ENCODE measurements at regions not wholly inside any gene's neighbourhood (a gene's known extent, or its start where the extent isn't known, plus 50 kb on each side); places are given as distances from the start of the nearest gene placed in this dataset.

GRCh38 chr13:40439928-40440327 is 226.5 kb downstream of the FOXO1 start:
- no peak overlapping the region for H3K4me2 ChIP-seq
- H3K4me3 ChIP-seq, result no peak overlapping the region
- H2AFZ ChIP-seq, result no peak overlapping the region
- H3K36me3 ChIP-seq (replicated peaks; ENCODE audit: insufficient read depth, low read depth), result no peaks in the 10 kb centered on the region
- TF ChIP-seq EZH2 (IDR thresholded peaks at IDR 0.05; ENCODE audit: borderline replicate concordance), result no peak
- no peak for TF ChIP-seq CTCF (IDR thresholded peaks at IDR 0.05; ENCODE audit: poor library complexity)
- TF ChIP-seq EZH2phosphoT487 (IDR thresholded peaks at IDR 0.05; ENCODE audit: low read depth, severe bottlenecking, unreplicated experiment), result no peak
- no peaks in the 10 kb centered on the region for H4K20me1 ChIP-seq (ENCODE audit: insufficient read depth, poor library complexity, severe bottlenecking)
- no peaks in the 10 kb centered on the region for H3K27me3 ChIP-seq
- H3K4me1 ChIP-seq (ENCODE audit: insufficient read depth), result peaks cover 15% of the 10 kb centered on the region
- DNase-seq (ENCODE audit: low spot score), result no peak
- H3K9me3 ChIP-seq (ENCODE audit: low read depth), result no peaks in the 10 kb centered on the region
- no peak overlapping the region for H3K27ac ChIP-seq
- no peaks in the 10 kb centered on the region for H3K9me2 ChIP-seq (replicated peaks; ENCODE audit: insufficient read depth)
- H3K79me2 ChIP-seq, result no peaks in the 10 kb centered on the region

DNA sequence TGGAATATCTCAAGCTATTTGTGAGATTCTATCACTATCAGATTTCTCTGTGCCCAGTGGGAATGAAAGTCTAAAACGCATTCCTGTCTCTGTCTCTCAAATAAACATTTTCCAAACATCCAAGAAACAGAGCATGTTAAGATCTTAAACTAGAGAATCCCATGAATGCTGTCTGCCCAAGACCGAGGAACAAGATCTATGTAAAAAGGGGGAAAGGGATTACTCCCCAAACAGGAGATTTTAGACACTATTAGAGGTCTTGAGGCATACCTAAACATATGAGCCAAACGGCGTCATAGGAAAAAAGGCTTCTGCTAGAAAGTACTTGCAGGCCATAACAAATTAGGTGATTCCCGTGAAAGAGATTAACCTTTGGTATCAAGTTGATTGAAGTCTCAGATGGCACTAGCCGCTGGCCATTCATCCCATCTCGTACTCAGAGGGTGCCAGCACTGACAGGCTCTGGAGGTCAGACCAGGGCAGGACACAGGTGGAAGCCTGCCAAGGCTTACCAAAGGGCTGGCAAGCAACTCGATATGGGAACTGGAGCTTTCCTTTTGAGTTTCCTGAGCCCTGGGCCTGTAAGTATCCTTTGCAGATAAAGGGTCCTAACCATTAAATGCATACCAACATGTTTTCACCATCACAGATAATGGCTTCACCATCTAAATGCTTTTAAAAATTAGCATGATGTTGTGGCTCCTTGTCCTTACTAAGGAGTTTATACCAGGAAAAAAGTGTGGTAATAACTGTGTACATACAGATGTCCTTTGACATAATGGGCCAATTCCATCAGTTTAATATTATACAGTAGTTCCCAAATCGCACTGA is 225.2 kb downstream of the FOXO1 start:
- 68% methylated on average over 9 of the region's 9 CpGs for WGBS (ENCODE audit: low lambda C conversion rate, missing lambda C conversion rate)
- H3K27ac ChIP-seq, result no peak overlapping the region
- H2AFZ ChIP-seq, result no peak overlapping the region

GRCh38 chr13:40442231-40442630 is 224.2 kb downstream of the FOXO1 start:
- H3K4me3 ChIP-seq, result no peak overlapping the region
- no peaks in the 10 kb centered on the region for H3K27me3 ChIP-seq
- no peaks in the 10 kb centered on the region for H3K36me3 ChIP-seq (replicated peaks; ENCODE audit: insufficient read depth, low read depth)
- no peaks in the 10 kb centered on the region for H3K9me2 ChIP-seq (replicated peaks; ENCODE audit: insufficient read depth)
- DNase-seq (ENCODE audit: low spot score), result no peak
- H3K27ac ChIP-seq, result no peak overlapping the region
- TF ChIP-seq EZH2 (IDR thresholded peaks at IDR 0.05; ENCODE audit: borderline replicate concordance), result no peak
- TF ChIP-seq CTCF (IDR thresholded peaks at IDR 0.05; ENCODE audit: poor library complexity), result no peak
- TF ChIP-seq EZH2phosphoT487 (IDR thresholded peaks at IDR 0.05; ENCODE audit: low read depth, severe bottlenecking, unreplicated experiment), result no peak
- WGBS (ENCODE audit: low lambda C conversion rate, missing lambda C conversion rate), result 80% methylated on average over 5 of the region's 5 CpGs
- H3K4me1 ChIP-seq (ENCODE audit: insufficient read depth), result peaks cover 15% of the 10 kb centered on the region
- H3K79me2 ChIP-seq, result no peaks in the 10 kb centered on the region
- H4K20me1 ChIP-seq (ENCODE audit: insufficient read depth, poor library complexity, severe bottlenecking), result no peaks in the 10 kb centered on the region
- no peaks in the 10 kb centered on the region for H3K9me3 ChIP-seq (ENCODE audit: low read depth)
- H2AFZ ChIP-seq, result no peak overlapping the region
- H3K4me2 ChIP-seq, result no peak overlapping the region

More for the DNA sequence above, 225.2 kb downstream of the FOXO1 start:
- Histone ChIP-seq H3K4me3 (no peak overlapping the region), H3K4me2 (peak overlapping the region; percentile 16), H3K9me3 (ENCODE audit: low read depth) (no peaks in the 10 kb centered on the region), H3K36me3 (replicated peaks; ENCODE audit: insufficient read depth, low read depth) (no peaks in the 10 kb centered on the region), H4K20me1 (ENCODE audit: insufficient read depth, poor library complexity, severe bottlenecking) (no peaks in the 10 kb centered on the region), H3K4me1 (ENCODE audit: insufficient read depth) (peaks cover 15% of the 10 kb centered on the region), H3K9me2 (replicated peaks; ENCODE audit: insufficient read depth) (no peaks in the 10 kb centered on the region), H3K79me2 (no peaks in the 10 kb centered on the region), H3K27me3 (no peaks in the 10 kb centered on the region)
- TF ChIP-seq EZH2 (IDR thresholded peaks at IDR 0.05; ENCODE audit: borderline replicate concordance), result no peak
- no peak for TF ChIP-seq CTCF (IDR thresholded peaks at IDR 0.05; ENCODE audit: poor library complexity)
- TF ChIP-seq EZH2phosphoT487 (IDR thresholded peaks at IDR 0.05; ENCODE audit: low read depth, severe bottlenecking, unreplicated experiment), result no peak
- DNase-seq (ENCODE audit: low spot score), result no peak
